GM10266 (cell line): ENCODE measurements at regions not wholly inside any gene's neighbourhood (a gene's known extent, or its start where the extent isn't known, plus 50 kb on each side); places are given as distances from the start of the nearest gene placed in this dataset.

Experiments used
- DNase-seq: peaks from one replicate; pipeline ENCODE4 v3.0.0; 2012; ENCODE audit errors: extremely low spot score
- TF ChIP-seq, protein P1 (sequence below): IDR thresholded peaks from 2 replicates; pipeline ENCODE4 v1.5.1; 2012; ENCODE audit warnings: mild to moderate bottlenecking, low read depth; ENCODE audit not compliant: control insufficient read depth, insufficient read depth; ENCODE audit errors: missing control alignments

DNA sequence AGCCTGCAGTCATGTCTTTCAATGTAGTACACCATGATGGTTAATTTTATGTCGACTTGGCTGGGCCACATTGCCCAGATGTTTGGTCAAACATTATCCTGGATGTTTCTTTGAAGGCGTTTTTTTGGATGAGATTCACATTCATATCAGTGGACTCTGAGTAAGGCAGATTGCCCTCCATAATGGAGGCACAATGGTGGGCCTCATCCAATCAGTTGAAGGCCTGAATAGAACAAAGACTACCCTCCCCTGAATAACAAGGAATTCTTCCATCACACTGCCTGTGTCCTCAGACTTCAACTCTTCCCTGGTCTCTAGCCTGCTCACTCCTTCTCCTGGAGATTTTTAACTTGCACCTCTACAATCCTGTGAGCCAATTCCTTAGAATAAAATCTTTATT, 83.8 kb upstream of the CHL1 start:
- DNase-seq: no peak
- TF ChIP-seq, protein P1, sequence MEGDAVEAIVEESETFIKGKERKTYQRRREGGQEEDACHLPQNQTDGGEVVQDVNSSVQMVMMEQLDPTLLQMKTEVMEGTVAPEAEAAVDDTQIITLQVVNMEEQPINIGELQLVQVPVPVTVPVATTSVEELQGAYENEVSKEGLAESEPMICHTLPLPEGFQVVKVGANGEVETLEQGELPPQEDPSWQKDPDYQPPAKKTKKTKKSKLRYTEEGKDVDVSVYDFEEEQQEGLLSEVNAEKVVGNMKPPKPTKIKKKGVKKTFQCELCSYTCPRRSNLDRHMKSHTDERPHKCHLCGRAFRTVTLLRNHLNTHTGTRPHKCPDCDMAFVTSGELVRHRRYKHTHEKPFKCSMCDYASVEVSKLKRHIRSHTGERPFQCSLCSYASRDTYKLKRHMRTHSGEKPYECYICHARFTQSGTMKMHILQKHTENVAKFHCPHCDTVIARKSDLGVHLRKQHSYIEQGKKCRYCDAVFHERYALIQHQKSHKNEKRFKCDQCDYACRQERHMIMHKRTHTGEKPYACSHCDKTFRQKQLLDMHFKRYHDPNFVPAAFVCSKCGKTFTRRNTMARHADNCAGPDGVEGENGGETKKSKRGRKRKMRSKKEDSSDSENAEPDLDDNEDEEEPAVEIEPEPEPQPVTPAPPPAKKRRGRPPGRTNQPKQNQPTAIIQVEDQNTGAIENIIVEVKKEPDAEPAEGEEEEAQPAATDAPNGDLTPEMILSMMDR: no peak

DNA sequence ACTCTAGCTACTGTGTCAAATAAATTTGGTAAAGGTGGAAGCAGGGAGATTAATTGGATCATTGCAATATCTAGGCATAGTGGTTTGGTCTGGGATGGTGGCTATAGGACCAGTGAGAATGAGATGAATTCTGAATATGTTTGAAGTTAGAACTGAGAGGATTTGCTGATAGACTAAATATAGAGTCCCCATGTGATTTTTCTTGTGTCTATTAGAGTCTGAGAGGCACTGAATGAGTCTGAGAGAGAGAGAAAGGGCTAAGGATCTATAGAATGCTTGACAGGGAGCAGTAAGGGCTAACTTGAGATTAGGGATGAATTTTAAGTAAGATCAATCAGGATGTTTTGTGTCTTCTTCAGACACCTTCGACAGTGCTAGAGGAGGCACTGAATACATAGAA, 77.9 kb upstream of the CHL1 start:
- no peak for DNase-seq
- TF ChIP-seq, protein P1: no peak

DNA sequence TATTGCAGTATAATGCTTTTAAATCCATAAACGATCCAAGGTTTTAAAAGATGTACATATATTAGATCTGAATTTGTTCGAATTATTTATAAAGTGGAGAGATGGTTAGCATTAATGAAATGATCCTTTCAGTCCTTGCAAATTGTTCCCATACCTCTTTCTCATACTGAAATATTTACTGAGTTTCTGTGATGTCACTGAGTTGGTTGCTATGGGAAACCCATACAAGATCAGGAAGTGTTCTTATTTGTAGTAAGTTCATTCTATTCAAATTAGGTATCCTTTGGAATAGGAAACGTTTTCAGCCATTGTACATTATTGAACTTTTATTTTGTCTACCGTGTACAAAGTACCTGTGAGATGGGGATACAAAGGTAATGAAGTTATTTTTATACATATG, 73.2 kb upstream of the CHL1 start:
- TF ChIP-seq, protein P1: no peak

DNA sequence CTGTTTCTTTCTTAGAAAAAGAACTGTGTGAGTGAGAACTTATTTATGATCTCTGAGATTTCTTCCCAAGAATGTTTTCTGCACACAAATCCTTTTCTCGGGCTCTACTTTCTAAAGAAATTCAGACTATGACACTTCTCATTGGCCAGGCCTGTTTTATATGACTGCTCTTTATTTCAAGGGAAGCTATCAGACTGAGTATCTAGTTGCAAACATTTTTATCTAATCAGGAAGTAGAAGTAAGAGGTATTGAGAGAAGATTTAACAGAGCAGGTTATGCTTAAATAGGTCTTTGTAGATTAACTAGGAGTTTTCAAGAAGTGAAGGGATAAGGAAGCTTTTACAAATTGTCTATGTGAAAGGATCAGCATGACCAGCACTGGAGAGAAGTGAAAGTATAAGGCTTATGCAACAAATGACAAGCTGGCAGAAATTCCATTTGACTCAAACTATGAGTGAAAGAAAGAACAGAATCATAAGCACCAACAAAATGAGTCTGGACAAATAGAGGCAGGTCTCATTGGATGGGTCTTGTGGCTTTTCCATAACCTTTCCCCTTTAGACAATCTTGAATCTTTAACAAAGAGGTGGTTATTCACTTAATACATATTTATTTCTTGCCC, 71.9 kb upstream of the CHL1 start:
- DNase-seq: no peak
- TF ChIP-seq, protein P1: no peak

More for the DNA sequence above, 73.2 kb upstream of the CHL1 start:
- no peak for DNase-seq

DNA sequence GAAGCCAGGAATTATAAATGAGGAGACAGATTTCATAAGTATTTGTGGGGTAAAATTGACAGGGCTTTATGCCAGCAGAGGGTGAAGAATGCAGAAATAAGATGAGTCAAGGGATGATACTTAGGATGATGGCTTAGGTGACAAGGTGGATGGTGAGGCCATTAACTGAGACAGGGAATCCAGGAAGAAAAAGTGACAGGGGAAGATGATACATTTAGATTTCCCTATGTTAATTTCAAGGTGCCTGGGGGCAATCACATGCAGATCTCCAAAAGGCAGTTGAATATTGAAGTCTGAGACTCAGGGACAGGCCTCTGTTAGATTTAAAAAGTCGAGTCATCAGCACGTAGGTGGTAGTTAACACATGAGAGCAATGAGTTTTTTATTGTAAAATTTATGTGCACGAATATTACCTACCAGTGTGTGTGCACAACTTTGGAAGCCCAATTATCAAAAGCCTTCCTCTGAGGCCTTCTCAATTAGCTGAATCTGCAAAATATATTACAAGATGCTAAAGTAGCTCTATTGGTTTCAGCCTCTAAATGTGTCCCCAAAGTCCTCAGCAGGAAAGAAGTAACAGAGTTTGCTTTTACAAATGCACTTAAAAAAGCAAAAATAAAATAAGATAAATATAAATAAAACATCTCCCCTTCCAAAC, 67.9 kb upstream of the CHL1 start:
- DNase-seq: no peak
- TF ChIP-seq, protein P1: no peak

DNA sequence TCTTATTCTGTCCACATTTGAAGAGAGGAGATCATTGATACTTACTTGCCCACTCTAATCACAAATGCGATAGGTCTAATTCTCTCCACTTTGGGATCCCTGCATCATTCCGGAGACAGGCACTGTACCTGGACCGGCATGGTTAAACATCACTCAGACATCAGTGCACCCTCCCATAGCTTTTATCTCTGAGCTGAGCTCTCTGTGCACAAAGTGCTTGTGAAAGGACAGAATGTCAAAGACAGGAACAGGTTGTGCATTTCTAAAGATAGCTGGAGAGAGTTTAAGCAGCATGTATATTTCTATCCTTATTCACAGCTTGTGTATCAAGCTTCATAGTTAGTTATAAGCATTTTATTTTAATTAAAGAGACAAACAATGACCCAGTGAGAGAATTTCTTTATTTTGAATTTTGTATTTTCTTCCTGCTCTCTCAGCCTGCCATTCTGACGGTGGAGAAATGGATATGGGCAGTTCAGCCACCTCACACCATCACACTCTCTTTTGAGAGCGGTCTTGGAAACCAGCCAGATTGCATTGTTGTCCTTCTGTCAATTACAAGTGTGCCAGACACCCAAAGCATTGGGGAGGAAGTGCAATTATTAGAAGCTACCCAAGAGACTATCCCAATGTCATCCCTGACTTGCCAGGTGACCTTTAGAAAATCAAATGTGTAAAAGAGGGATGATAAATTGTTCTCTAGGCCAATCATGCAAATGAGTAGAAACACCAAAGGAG, 65.2 kb upstream of the CHL1 start:
- TF ChIP-seq, protein P1: no peak
- no peak for DNase-seq

DNA sequence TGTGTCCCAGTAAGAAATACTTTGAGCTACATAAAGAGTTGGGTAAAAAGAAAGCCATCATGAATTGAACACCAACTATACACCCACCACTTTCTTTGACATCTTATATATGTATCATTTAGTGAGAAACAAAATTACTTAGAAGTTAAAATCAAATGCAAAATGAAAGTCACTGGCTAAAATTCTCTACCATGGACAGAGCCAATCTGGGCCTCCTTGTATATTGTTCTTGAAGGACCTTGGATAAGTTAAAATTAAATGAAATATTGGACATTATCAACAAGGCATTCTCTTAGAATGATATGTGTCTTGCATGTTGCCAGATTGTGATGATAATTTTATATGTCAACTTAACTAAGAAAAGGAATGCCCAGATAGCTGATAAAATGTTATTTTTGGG, 64.2 kb upstream of the CHL1 start:
- TF ChIP-seq, protein P1: no peak
- DNase-seq: no peak
